ENCODE measurements at regions not wholly inside any gene's neighbourhood (a gene's known extent, or its start where the extent isn't known, plus 50 kb on each side); places are given as distances from the start of the nearest gene placed in this dataset.

DNA sequence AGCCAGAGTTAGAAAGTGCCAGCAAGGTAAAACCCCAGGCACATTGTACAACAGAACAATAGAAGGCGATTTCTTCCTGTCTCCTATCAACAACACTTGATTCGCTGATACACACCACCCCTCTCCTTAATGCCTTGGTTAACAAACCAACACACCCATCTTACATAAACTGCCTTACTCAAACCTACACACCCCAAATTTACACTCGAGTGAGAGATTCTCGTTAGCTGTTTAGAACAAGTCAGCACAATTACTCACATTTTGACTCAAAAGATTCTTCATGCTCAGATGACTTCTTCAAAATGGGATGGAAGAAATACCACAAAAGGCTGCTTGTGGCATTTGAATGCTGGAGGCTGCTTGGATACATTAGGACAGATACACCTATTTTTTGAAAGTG is 80.0 kb upstream of the FOXQ1 start:
- DNase-seq (ENCODE audit: insufficient read length, low spot score) (no peak), FAIRE-seq (no peak)
- TF ChIP-seq, protein P1, sequence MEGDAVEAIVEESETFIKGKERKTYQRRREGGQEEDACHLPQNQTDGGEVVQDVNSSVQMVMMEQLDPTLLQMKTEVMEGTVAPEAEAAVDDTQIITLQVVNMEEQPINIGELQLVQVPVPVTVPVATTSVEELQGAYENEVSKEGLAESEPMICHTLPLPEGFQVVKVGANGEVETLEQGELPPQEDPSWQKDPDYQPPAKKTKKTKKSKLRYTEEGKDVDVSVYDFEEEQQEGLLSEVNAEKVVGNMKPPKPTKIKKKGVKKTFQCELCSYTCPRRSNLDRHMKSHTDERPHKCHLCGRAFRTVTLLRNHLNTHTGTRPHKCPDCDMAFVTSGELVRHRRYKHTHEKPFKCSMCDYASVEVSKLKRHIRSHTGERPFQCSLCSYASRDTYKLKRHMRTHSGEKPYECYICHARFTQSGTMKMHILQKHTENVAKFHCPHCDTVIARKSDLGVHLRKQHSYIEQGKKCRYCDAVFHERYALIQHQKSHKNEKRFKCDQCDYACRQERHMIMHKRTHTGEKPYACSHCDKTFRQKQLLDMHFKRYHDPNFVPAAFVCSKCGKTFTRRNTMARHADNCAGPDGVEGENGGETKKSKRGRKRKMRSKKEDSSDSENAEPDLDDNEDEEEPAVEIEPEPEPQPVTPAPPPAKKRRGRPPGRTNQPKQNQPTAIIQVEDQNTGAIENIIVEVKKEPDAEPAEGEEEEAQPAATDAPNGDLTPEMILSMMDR (IDR thresholded peaks at IDR 0.05; ENCODE audit: insufficient read depth, missing control alignments), result no peak

DNA sequence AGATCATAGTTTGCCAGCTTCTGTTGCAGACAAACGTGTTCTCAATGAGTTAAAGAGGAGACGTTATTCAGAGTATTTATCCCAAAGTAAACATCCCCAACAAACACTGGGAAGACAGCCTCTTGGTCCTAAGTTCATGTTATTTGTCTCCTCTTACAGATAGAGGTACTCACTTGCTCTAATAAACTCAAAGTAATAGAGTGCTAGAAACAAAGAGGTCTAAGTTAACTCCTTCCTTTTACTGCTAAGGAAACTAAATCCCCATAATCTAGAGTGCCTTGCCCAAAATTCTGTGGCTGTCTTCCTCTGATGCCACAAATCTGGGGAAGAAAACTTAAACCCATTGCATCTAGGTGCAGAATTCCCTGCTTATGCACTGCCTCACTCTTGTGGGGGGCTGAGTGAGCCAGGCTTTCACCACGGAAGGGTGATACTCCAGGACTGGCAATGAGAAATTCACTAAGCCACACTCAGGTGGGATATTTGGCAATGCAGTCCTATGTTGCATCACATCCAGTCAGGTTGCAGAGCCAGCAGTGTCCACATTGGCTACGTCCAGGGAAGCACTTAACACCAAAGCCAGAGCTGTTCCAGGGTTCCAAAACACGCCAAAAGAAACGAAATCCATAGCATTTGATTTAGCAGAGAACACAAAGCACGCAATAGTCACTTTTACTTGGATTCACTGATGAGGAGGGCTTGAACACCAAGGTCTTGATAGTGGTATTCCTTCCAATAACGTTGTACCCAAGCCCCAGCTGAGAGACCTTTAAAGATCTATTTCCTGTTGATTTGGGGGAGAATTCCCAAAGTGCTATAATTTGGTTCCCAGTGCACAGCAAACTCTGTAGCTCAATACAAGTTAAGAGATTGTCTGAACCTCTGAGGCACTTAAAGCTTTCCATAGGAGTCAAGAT is 81.0 kb upstream of the FOXQ1 start:
- DNase-seq (ENCODE audit: insufficient read length, low spot score) (no peak), FAIRE-seq (no peak)
- TF ChIP-seq, protein P1 (IDR thresholded peaks at IDR 0.05; ENCODE audit: insufficient read depth, missing control alignments), result no peak

DNA sequence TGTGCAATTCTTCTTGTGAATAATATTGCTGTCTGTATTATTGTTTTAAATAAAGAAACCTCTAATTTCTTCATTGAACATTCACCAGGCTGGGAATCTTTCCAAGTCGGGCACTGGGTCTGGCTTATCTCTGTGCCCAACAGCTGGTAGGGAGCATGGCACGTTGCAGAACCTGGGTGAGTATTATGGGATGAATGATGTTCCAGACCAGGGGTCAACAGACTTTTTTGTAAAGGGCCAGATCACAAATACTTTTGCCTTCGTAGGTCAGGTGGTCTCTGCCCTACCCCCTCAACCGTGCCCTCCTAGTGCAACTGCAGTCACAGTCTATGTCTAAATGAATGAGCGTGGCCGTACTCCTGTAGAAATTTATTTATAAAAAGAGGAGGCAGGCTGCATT is 81.6 kb upstream of the FOXQ1 start:
- TF ChIP-seq, protein P1 (IDR thresholded peaks at IDR 0.05; ENCODE audit: insufficient read depth, missing control alignments), result no peak
- FAIRE-seq (no peak), DNase-seq (ENCODE audit: insufficient read length, low spot score) (no peak)

DNA sequence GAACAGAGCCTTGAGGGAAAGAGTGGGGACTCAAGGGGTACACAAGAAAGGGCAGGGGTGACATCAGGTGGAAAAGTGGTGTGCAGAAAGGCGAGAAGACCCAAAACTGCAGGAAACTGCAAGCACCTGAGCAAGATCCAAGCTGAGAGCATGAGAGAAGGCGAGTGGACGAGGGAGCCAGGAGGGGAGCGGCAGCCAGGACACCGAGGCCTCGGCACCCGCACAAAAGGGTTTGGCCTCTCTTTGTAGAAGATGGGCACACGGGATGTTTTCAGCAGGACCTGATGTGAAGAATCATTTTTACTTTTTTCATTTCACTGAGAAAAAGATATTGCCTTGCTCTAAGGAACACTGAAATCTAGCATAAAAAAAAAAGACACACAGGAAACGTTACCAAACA is 82.1 kb upstream of the FOXQ1 start:
- TF ChIP-seq, protein P1 (IDR thresholded peaks at IDR 0.05; ENCODE audit: insufficient read depth, missing control alignments), result no peak

DNA sequence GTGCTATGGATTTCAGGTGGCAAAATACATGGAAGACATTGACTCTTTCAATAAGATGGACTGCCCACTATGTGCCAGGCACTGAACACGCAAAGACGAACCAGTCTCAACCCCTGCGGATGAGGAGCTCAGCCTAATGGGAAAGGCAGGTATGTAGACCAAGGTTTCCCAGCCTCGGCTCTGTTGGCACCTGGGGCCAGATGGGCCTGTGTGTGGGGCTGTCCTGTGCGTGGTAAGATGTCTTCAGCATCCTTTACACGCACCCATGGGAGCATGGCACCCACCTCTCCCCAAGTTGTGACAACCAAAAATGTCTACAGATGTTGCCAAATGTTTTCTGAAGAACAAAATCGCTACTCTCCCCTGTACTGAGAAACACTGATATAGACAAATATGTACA is 82.6 kb upstream of the FOXQ1 start:
- TF ChIP-seq, protein P1 (IDR thresholded peaks at IDR 0.05; ENCODE audit: insufficient read depth, missing control alignments), result no peak
- FAIRE-seq (no peak), DNase-seq (ENCODE audit: insufficient read length, low spot score) (no peak)

More for the DNA sequence above, 82.1 kb upstream of the FOXQ1 start:
- FAIRE-seq, result no peak
- DNase-seq (ENCODE audit: insufficient read length, low spot score), result no peak

DNA sequence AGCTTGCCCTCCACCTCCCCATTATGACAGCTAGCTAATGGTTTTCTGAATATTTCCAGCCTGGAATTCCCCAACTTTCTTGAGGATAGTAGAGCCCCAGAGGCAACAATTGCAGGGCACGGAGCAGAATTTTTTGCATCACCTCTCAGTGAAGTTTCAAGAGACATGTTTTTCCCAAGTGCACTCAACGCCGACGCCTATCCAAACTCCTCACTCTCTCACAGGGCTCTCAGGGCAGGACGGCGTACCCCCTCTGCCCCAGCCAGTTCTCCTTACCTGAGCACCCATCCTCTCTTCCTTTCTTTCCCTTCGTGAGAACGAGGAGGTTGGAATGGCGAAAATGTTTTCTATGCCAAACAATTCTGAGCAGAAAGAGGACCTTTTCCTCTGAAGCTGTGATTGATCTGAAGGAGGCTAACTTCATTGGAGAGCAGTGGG is 83.1 kb upstream of the FOXQ1 start:
- FAIRE-seq (no peak), DNase-seq (ENCODE audit: insufficient read length, low spot score) (no peak)
- TF ChIP-seq, protein P1 (IDR thresholded peaks at IDR 0.05; ENCODE audit: insufficient read depth, missing control alignments), result no peak
